Mesothelial cell of epicardium (in vitro differentiated cells): ENCODE measurements at regions not wholly inside any gene's neighbourhood (a gene's known extent, or its start where the extent isn't known, plus 50 kb on each side); places are given as distances from the start of the nearest gene placed in this dataset.

ENCODE experiments used
- DNase-seq, 2 experiments: peaks; one replicate each; pipeline ENCODE4 v3.0.0; 2021; ENCODE audit warnings: low spot score in 2 of 2; ENCODE audit not compliant: unreplicated experiment in 2 of 2
- H3K27ac Mint-ChIP-seq: 2 replicates; pipeline ENCODE4 v1.8.0; 2021; ENCODE audit warnings: mixed read lengths
- H3K27me3 Mint-ChIP-seq: 2 replicates; pipeline ENCODE4 v1.8.0; 2021; ENCODE audit warnings: low read depth, mixed read lengths
- H3K36me3 Mint-ChIP-seq: 2 replicates; pipeline ENCODE4 v1.8.0; 2021; ENCODE audit warnings: mixed read lengths
- H3K4me1 Mint-ChIP-seq: 2 replicates; pipeline ENCODE4 v1.8.0; 2021; ENCODE audit warnings: mixed read lengths
- H3K4me3 Mint-ChIP-seq: 2 replicates; pipeline ENCODE4 v1.8.0; 2021; ENCODE audit warnings: mild to moderate bottlenecking, moderate library complexity, mixed read lengths
- H3K9me3 Mint-ChIP-seq: 2 replicates; pipeline ENCODE4 v1.8.0; 2021; ENCODE audit warnings: mixed read lengths
- CTCF ChIP-seq: fragments of 200-600 bp; sonication (generic); IDR thresholded peaks from one replicate; pipeline ENCODE4 v1.5.0; 2021; ENCODE audit warnings: antibody characterized with exemption; ENCODE audit not compliant: unreplicated experiment

DNA sequence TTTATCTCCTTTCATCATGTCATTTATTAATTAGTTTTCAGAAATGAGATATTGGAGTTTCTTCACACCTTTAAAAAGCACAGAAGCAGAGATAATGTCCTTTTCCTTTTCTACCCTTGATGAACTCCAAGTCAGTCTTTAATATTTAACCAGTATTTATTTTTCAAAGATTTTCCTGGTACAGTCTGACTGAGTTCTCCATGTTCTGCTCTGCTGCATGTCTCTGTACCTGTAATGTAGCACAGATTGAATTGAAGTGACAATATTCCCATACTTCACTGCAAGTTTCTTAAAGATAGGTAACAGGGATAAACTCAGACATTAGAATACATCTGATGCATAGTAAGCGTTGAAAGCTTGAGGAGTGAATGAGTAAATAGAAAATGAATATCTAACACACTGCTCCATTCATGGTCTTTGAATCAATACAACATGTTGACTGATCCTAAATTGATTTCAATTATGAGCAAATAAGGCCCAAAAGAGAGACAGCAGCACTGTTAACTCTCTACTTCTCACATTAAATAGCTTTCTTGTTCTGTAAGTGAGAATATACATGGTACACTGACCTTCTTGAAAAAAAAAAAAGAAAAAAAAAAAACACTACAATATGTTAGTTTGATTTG, 1323.6 kb upstream of the PRR20A start:
- Mint-ChIP-seq H3K27ac (no peak overlapping the region), H3K27me3 (no peaks in the 10 kb centered on the region), H3K4me3 (no peak overlapping the region), H3K36me3 (no peaks in the 10 kb centered on the region), H3K4me1 (no peaks in the 10 kb centered on the region), H3K9me3 (peaks cover 12% of the 10 kb centered on the region)
- no peak for DNase-seq
- no peak for TF ChIP-seq CTCF

DNA sequence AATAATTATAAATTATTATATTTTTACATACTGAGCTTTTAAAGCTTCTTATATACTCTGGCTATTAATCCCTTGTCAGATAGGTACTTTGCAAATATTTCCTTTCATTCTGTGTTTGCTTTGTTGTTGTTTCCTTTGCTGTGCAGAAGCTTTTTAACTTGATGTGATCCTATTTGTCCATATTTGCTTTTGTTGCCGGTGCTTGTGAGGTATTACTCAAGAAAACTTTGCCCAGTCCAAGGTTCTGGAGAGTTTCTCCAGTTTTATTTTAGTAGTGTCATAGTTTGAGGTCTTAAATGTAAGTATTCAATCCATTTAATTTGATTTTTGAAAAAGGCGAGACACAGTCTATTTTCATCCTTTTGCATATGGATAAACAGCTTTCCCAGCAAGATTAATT, 1319.9 kb upstream of the PRR20A start:
- no peaks in the 10 kb centered on the region for H3K9me3 Mint-ChIP-seq
- H3K36me3 Mint-ChIP-seq: no peaks in the 10 kb centered on the region
- H3K27ac Mint-ChIP-seq: no peak overlapping the region
- DNase-seq: no peak
- H3K27me3 Mint-ChIP-seq: no peaks in the 10 kb centered on the region
- TF ChIP-seq CTCF: no peak
- no peak overlapping the region for H3K4me3 Mint-ChIP-seq
- no peaks in the 10 kb centered on the region for H3K4me1 Mint-ChIP-seq

DNA sequence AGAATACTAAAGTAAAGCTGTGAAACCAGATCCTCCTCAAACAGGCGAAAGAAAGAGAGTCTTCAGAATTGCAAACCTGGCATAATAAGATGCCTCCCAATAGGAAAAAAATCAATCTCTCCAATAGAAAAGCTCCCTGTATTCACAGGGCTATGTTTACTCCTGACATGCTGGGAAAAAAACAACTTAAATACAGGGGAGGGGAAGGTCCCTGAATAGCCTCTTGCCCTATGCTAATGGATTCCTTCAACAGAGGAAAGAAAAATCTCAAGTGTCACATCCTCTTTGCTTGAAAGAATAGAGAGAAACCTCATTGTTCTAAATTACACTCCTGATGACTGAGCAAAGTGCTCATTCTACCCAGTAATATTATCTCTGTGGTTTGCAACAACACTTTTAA, 1271.1 kb upstream of the PRR20A start:
- H3K9me3 Mint-ChIP-seq: peaks cover 56% of the 10 kb centered on the region
- no peak overlapping the region for H3K4me3 Mint-ChIP-seq
- no peaks in the 10 kb centered on the region for H3K36me3 Mint-ChIP-seq
- no peak for DNase-seq
- H3K27ac Mint-ChIP-seq: no peak overlapping the region
- no peak for TF ChIP-seq CTCF
- no peaks in the 10 kb centered on the region for H3K27me3 Mint-ChIP-seq
- H3K4me1 Mint-ChIP-seq: no peaks in the 10 kb centered on the region

GRCh38 chr13:55887561-55887960, 1253.2 kb upstream of the PRR20A start:
- Mint-ChIP-seq H3K27me3 (no peaks in the 10 kb centered on the region), H3K27ac (no peak overlapping the region), H3K4me3 (no peak overlapping the region), H3K9me3 (peaks cover 20% of the 10 kb centered on the region), H3K36me3 (no peaks in the 10 kb centered on the region), H3K4me1 (no peaks in the 10 kb centered on the region)
- no peak for TF ChIP-seq CTCF
- no peak for DNase-seq

GRCh38 chr13:55893540-55893939, 1247.2 kb upstream of the PRR20A start:
- H3K4me3 Mint-ChIP-seq: no peak overlapping the region
- TF ChIP-seq CTCF: no peak
- no peaks in the 10 kb centered on the region for H3K36me3 Mint-ChIP-seq
- H3K27me3 Mint-ChIP-seq: no peaks in the 10 kb centered on the region
- H3K9me3 Mint-ChIP-seq: peaks cover 9% of the 10 kb centered on the region
- no peak overlapping the region for H3K27ac Mint-ChIP-seq
- no peaks in the 10 kb centered on the region for H3K4me1 Mint-ChIP-seq
- DNase-seq: no peak

- Mint-ChIP-seq H3K4me3 (no peak overlapping the region), H3K4me1 (no peaks in the 10 kb centered on the region), H3K36me3 (no peaks in the 10 kb centered on the region), H3K9me3 (peaks cover 14% of the 10 kb centered on the region), H3K27ac (no peak overlapping the region), H3K27me3 (no peaks in the 10 kb centered on the region)
- TF ChIP-seq CTCF: no peak
- no peak for DNase-seq
Observed at GRCh38 chr13:55937180-55937579, 1203.5 kb upstream of the PRR20A start.
